Activated T-cell treated with anti-CD3 and anti-CD28 coated beads, Interleukin-2, amount 50 U/mL, for 4 hours (primary cell): ENCODE measurements at regions not wholly inside any gene's neighbourhood (a gene's known extent, or its start where the extent isn't known, plus 50 kb on each side); places are given as distances from the start of the nearest gene placed in this dataset.
"Not testable (repeated sequence)": the region's sequence is repeated elsewhere in the genome, so short reads cannot be mapped to it uniquely, and the experiment has no call there.

Experiments used
- ATAC-seq, 2 donors: fragments of 200-7000 bp; cut with Tn5 transposase; one replicate each; pipeline ENCODE4 v1.10.0; 2021
- DNase-seq: peaks from one replicate; pipeline ENCODE4 v3.0.0-alpha.2; 2020
- H3K27me3 Mint-ChIP-seq: one replicate; pipeline ENCODE4 v1.8.0; 2021; ENCODE audit warnings: low read depth, mixed read lengths
- H3K36me3 Mint-ChIP-seq: one replicate; pipeline ENCODE4 v1.8.0; 2022; ENCODE audit warnings: mixed read lengths; ENCODE audit not compliant: insufficient read depth
- H3K4me1 Mint-ChIP-seq: one replicate; pipeline ENCODE4 v1.8.0; 2021; ENCODE audit warnings: low read depth, mixed read lengths
- H3K4me3 Mint-ChIP-seq: one replicate; pipeline ENCODE4 v1.8.0; 2021; ENCODE audit warnings: mild to moderate bottlenecking, moderate library complexity, mixed read lengths
- H3K9me3 Mint-ChIP-seq: one replicate; pipeline ENCODE4 v1.8.0; 2021; ENCODE audit warnings: mixed read lengths

DNA sequence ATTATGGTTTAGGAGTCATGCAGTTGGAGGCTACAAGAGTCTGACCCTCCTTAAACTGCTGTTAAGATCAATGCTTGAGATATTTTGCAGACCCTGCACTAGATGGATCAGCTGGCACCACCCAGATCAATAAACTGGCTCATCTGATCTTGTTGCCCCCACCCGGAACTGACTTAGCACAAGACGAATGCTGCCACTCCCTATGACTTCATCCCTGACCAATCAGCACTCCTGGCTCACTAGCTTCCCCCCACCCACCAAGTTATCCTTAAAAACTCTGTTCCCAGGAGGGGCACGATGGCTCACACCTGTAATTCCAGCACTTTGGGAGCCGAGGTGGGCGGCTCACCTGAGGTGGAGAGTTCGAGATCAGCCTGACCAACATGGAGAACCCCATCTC lies 594.0 kb downstream of the NTRK3 start:
- no peaks in the 10 kb centered on the region for H3K36me3 Mint-ChIP-seq

DNA sequence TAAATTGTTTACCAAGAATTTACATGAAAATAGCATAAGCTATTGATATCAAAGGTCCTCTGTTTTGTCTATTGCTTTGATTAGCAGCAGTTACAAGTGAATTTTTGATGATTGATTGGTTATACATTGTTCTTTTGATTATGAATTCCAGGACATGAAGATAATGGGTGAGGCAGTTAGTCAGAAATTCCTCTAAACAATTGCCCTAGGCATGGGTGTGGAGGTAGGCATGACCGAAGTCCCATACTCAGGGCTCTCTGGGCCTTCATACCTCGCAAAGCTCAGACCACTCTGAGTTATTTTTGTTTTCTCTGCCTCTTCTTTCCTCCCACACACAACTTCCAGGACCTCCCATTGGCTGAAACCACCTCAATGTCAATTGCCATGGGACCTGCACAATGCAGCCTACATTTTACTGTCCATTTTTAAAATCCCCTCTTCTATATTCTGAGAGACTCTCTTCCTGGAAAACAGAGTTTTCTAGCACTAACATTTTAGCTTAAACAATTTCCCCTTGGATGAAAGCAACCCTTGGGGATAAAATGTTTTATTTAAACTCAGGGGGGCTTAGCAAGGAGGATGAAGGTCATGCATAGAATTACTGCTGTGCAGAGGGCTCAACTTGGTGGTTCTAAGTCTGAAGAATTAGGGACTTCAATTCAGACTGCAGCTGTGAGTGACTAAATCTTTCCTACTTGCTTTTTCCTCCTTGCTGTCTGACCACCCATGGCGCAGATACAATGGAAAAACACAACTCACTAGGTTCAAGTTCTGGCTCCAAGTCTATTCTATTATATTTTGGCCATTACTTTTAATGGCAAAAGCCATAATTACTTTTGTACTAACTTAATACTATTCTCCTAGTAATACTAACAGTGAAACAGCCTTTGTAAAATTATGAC lies 594.8 kb downstream of the NTRK3 start:
- ATAC-seq (no peak), DNase-seq (no peak)
- H3K4me3 Mint-ChIP-seq, result no peak overlapping the region
- H3K27me3 Mint-ChIP-seq, result no peaks in the 10 kb centered on the region
- no peaks in the 10 kb centered on the region for H3K4me1 Mint-ChIP-seq
- peaks cover 13% of the 10 kb centered on the region for H3K9me3 Mint-ChIP-seq
- no peaks in the 10 kb centered on the region for H3K36me3 Mint-ChIP-seq

More for the DNA sequence above, 594.0 kb downstream of the NTRK3 start:
- DNase-seq (no peak), ATAC-seq (no peak)
- Mint-ChIP-seq H3K4me1 (no peaks in the 10 kb centered on the region), H3K9me3 (peaks cover 13% of the 10 kb centered on the region), H3K27me3 (no peaks in the 10 kb centered on the region), H3K4me3 (no peak overlapping the region)

DNA sequence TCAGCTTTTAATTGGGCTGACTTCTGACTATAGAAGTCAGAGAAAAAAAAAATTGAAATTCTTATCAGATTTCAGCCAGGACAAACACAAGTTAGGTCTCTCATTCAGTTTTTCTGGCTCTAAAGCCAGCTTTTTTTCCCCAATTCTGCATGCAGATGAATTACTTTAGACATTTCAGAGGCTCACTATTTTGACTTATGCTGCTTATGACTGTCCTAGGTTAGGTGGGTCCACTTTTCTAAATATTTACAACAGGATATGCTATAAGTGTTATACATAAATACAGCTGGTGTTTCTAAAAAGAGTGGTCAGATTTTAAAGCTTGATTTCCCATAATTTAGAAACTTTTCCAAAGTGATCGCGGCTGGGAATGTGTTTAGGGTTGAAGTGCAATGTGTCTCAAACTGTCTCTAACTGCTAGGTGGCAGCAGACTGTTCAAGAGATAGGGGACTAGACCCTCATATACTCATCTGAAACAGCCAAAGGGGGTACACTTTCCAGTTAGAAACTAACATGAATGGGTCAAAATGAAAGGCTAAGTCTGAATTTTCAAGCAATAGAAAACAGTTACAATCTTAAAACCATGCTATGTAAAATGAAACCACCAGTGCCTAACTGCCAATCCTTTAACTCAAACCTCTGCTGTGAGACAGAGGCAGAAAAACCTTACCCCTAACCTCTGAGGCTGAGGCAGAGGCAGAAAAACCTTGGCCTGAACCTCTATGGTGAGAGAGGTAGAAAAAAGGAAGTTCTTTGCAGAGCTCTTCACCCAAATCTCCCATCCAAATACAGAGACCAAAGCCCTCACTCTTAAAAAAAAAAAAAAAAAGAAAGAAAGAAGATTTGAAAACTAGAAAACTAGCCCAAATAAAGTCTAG lies 596.0 kb downstream of the NTRK3 start:
- H3K36me3 Mint-ChIP-seq, result no peaks in the 10 kb centered on the region
- H3K4me3 Mint-ChIP-seq, result no peak overlapping the region
- DNase-seq (no peak), ATAC-seq (no peak)
- H3K27me3 Mint-ChIP-seq, result no peaks in the 10 kb centered on the region
- no peaks in the 10 kb centered on the region for H3K4me1 Mint-ChIP-seq
- peaks cover 10% of the 10 kb centered on the region for H3K9me3 Mint-ChIP-seq

DNA sequence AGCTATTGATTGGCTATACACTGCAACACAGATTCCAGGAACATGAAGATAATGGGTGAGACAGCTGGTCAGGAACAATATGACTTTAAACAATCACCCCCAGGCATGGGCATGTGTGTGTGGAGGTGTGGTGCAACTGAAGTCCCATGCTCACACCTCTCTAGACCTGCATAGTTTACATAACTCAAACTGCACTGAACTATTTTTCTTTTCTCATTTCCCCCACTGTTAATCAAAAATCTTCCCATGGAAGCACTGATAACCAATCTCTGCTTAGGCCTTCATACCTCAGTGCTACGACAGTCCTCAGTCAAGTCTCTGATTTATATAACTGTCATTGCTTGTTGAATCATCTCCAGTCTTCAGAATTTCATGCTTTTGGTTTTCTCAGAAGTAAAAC lies 600.2 kb downstream of the NTRK3 start:
- H3K27me3 Mint-ChIP-seq, result no peaks in the 10 kb centered on the region

DNA sequence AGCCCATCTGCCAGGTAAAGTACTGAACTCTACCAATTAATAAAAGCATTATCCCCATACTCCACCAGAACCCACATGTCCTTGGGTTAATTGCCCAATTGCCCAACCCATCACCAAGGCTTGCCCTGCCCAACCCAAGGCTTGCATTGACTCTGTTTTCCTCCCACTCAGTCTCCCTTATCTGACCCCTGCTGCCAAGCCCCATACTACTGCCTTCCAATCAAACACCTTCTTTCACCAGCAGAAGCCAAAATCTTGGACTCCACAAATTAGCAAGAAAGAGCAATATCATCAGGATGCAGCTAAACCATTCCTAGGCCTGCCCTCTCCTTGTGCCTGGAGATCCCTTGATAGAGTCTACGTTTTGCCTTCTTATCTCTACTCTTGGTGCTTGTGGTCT lies 602.9 kb downstream of the NTRK3 start:
- Mint-ChIP-seq H3K4me3 (no peak overlapping the region), H3K4me1 (no peaks in the 10 kb centered on the region), H3K36me3 (no peaks in the 10 kb centered on the region), H3K27me3 (no peaks in the 10 kb centered on the region), H3K9me3 (no peaks in the 10 kb centered on the region)
- ATAC-seq, result no peak
- DNase-seq, result no peak

More for the DNA sequence above, 600.2 kb downstream of the NTRK3 start:
- Mint-ChIP-seq H3K4me1 (no peaks in the 10 kb centered on the region), H3K9me3 (no peaks in the 10 kb centered on the region), H3K36me3 (no peaks in the 10 kb centered on the region), H3K4me3 (no peak overlapping the region)
- DNase-seq, result no peak
- ATAC-seq, result no peak

DNA sequence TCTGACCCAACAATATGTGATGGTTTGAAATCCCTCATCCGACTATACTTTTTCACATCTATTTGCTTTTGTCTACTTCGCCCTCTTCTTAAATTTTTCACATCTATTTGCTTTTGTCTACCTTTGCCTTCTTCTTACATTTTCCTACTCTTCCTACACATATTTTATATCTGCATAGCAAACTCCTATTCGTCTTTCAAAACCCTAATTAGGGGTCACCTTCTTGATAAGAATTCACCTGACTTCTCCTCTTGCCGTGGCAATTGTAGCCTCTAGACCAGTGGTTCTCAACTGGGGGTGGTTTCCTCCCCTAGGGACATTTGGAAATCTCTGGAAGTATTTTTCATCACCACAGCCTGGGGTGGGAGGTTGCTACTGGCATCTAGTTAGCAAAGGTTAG lies 607.4 kb downstream of the NTRK3 start:
- H3K4me1 Mint-ChIP-seq, result peaks cover 8% of the 10 kb centered on the region
- no peaks in the 10 kb centered on the region for H3K9me3 Mint-ChIP-seq
- H3K4me3 Mint-ChIP-seq, result no peak overlapping the region
- no peak for DNase-seq
- no peak for ATAC-seq
- H3K36me3 Mint-ChIP-seq, result no peaks in the 10 kb centered on the region
- H3K27me3 Mint-ChIP-seq, result no peaks in the 10 kb centered on the region

DNA sequence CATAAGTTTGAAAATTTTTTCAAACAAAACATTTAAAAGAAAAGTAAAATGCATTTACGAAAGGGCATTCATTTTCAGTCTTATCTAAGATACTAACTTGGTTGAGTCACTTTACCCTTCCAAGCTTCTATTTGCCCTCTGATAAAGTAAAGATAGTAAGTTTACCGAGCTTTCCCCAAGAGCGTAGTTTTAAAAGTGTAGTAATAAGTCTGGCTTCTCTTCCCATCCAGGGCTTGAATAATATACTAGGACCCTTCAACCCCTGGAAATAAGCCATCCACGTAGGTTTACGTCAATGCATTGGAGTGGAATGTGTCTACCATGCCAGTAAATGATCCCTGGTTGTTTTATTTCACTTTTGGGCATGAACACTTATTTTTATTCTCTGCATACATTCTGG lies 608.3 kb downstream of the NTRK3 start:
- DNase-seq (no peak), ATAC-seq (no peak)
- no peaks in the 10 kb centered on the region for H3K27me3 Mint-ChIP-seq
- peaks cover 16% of the 10 kb centered on the region for H3K4me1 Mint-ChIP-seq
- H3K9me3 Mint-ChIP-seq, result no peaks in the 10 kb centered on the region
- no peaks in the 10 kb centered on the region for H3K36me3 Mint-ChIP-seq
- H3K4me3 Mint-ChIP-seq, result no peak overlapping the region

DNA sequence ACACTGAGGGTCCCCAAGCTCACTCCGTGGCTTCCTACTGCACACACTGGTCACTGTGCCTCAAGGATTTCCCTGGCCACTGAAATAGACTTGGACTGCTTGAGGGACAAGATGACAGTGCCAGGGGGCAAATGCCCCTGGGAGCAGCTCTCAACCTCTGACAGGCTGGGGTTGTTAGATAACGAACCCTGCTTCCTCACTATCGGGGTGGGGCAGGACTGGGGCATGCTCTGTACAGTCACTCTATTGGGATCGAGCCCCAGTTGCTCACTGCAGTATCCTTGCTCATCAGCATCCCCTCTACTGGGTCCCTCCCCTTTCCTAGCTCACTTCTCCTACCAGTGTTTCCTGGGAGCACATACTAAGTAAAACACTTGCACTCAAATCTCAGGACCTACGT lies 610.8 kb downstream of the NTRK3 start:
- H3K4me3 Mint-ChIP-seq, result no peak overlapping the region
- DNase-seq (no peak), ATAC-seq (no peak)
- peaks cover 23% of the 10 kb centered on the region for H3K4me1 Mint-ChIP-seq
- no peaks in the 10 kb centered on the region for H3K27me3 Mint-ChIP-seq
- no peaks in the 10 kb centered on the region for H3K36me3 Mint-ChIP-seq
- no peaks in the 10 kb centered on the region for H3K9me3 Mint-ChIP-seq

DNA sequence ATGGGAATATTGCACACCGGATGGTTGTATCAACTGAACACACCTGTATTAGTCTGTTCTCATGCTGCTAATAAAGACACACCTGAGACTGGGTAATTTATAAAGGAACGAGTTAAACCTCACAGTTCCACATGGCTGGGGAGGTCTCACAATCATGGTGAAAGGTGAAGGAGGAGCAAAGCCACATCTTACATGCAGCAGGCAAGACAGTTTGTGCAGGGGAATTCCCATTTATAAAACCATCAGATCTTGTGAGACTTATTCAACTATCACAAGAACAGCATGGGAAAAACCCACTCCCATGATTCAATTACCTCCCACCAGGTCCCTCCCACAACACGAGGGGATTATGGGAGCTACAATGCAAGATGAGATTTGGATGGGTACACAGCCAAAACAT lies 613.5 kb downstream of the NTRK3 start:
- not testable (repeated sequence) for H3K36me3 Mint-ChIP-seq, H3K27me3 Mint-ChIP-seq, H3K9me3 Mint-ChIP-seq, H3K4me3 Mint-ChIP-seq, DNase-seq
- peak; percentile 57 to 68 for ATAC-seq
- H3K4me1 Mint-ChIP-seq, result peaks cover 26% of the 10 kb centered on the region

DNA sequence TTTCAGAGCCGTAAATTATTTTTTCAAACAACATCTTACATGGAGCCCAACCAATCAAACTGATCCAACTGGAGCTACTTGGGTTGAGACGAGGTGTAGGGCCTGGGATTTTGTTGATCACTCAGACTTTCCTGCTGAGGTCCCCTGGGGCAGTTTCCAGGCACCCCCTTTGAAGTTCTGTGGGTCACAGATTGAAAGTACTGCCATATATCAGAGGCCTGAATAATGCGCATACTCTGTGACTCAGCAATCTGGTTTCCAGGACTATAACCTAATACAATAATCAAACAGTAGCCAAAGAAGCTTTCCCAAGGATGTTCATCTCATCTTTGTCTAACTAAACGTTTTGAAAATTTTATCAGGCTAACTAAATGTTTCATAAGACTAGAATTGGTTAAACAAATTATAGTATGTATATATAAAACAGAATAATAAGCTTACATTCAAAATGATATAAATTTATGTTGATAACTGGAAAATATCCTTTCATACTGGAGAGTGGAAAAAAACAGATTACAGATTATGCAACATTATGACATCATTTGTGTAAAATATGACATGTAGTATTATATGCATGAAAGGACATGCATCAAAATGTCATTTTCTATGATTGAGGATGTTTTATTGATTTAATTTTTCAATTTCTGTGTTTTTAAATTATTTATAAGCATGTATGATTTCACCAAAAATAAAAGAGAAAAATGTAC lies 617.1 kb downstream of the NTRK3 start:
- no peaks in the 10 kb centered on the region for H3K36me3 Mint-ChIP-seq
- DNase-seq, result no peak
- H3K9me3 Mint-ChIP-seq, result no peaks in the 10 kb centered on the region
- ATAC-seq, result no peak
- H3K27me3 Mint-ChIP-seq, result no peaks in the 10 kb centered on the region
- no peak overlapping the region for H3K4me3 Mint-ChIP-seq
- peaks cover 18% of the 10 kb centered on the region for H3K4me1 Mint-ChIP-seq

DNA sequence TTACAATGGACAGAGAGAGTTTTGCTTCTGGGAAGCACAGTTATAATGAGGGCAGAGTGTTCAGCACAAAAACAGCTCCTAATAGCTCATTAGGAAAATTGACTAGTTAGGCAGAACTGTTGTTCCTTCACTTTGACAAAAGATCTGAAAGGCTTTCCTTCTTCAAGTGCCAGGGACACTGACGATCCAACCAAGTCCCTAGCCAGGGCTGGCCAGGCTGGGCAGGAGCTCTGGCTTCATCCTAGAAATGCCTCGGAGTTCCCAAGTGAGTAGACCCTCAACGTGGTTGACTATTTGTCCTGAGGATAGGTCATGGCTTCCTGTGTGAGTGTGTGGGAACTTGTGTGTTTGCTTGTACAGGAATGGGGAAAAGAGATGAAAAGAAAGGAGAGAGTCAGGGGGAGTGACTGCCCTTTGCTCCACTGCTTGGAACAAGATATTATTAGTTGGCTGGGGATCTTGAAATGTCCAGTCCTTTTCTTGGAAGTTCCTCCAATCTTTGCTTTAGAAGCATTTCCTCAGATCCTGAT lies 617.9 kb downstream of the NTRK3 start:
- no peak overlapping the region for H3K4me3 Mint-ChIP-seq
- no peaks in the 10 kb centered on the region for H3K36me3 Mint-ChIP-seq
- ATAC-seq (no peak), DNase-seq (no peak)
- peaks cover 12% of the 10 kb centered on the region for H3K4me1 Mint-ChIP-seq
- no peaks in the 10 kb centered on the region for H3K9me3 Mint-ChIP-seq
- H3K27me3 Mint-ChIP-seq, result peaks cover 2% of the 10 kb centered on the region

DNA sequence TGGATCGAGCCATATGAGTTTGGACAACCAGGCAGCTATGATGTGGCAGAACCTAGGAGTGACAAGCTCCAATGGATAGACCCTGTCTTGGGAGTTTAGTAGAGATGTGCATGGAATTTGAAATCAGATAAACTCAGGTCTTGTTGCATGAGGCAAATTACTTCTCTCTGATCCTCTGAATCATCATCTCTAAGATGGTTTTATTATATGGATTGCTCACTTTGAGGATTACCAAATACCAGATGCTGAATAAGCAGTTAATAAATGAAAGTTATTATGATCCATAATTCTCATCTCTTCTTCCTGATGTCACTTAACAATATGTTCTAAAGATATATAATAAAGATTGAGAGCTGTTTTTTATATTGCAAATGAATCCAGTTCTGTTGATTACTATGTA lies 622.2 kb downstream of the NTRK3 start:
- Mint-ChIP-seq H3K27me3 (peaks cover 2% of the 10 kb centered on the region), H3K4me3 (no peak overlapping the region), H3K9me3 (no peaks in the 10 kb centered on the region), H3K4me1 (no peaks in the 10 kb centered on the region), H3K36me3 (no peaks in the 10 kb centered on the region)
- DNase-seq, result no peak
- no peak for ATAC-seq

DNA sequence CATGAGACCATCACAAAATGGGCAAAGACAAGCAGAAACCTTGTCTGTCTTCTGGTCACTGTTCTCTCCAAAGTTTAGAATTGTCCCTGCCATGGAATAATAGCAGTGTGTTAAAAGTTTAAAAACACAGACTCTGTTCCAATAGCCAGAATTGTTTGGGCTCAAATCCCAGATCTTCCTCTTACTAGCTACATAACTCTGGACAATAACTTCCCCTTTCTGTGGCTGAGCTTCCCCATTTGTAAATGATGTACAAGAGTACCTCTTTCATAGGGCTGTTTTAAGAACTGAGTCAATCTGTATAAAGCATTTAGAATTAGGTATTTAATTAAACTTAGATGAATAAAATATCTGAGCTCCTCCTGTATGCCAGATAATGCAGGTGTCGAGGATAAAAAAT lies 623.0 kb downstream of the NTRK3 start:
- ATAC-seq, result no peak
- H3K4me3 Mint-ChIP-seq, result no peak overlapping the region
- H3K4me1 Mint-ChIP-seq, result peaks cover under 1% of the 10 kb centered on the region
- DNase-seq, result no peak
- no peaks in the 10 kb centered on the region for H3K36me3 Mint-ChIP-seq
- peaks cover 2% of the 10 kb centered on the region for H3K27me3 Mint-ChIP-seq
- no peaks in the 10 kb centered on the region for H3K9me3 Mint-ChIP-seq

DNA sequence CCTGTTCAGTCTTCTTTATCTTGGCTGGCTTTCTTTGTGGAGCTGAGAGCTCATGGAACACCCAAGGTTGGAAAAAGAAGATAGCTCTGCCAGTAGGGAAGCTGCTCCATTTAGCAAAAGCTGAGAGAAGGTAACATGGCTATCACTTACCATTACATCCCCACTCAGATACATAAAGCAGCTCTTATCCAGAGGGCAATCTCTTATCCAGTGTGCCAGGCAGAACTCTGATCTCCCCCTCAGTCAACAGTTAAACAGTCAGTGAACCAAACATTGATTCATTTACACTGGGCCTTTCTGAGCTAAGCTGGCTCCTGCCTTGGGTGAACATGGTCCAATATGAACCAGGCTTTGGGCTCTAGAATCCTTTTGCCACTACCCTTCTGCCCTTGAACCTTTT lies 624.2 kb downstream of the NTRK3 start:
- H3K4me3 Mint-ChIP-seq, result no peak overlapping the region
- ATAC-seq, result no peak
- no peaks in the 10 kb centered on the region for H3K9me3 Mint-ChIP-seq
- DNase-seq, result no peak
- H3K4me1 Mint-ChIP-seq, result peaks cover 2% of the 10 kb centered on the region
- peaks cover 2% of the 10 kb centered on the region for H3K27me3 Mint-ChIP-seq
- no peaks in the 10 kb centered on the region for H3K36me3 Mint-ChIP-seq
